Mammary epithelial cell (primary cell): ENCODE measurements at regions not wholly inside any gene's neighbourhood (a gene's known extent, or its start where the extent isn't known, plus 50 kb on each side); places are given as distances from the start of the nearest gene placed in this dataset.

Experiments
- CTCF ChIP-seq, 2 donors: IDR thresholded peaks in 1 of 2; conservative IDR thresholded peaks in 1 of 2; 2 replicates each; pipeline ENCODE4 v1.5.1; 2011 to 2012; ENCODE audit warnings: inconsistent platforms in 2 of 2, low read length in 2 of 2, mild to moderate bottlenecking in 2 of 2, control low read depth in 1 of 2, low read depth in 1 of 2; ENCODE audit not compliant: insufficient read depth in 1 of 2; ENCODE audit errors: extremely low read depth in 1 of 2
- EZH2 ChIP-seq: IDR thresholded peaks from 2 replicates; pipeline ENCODE4 v1.6.1; 2012; ENCODE audit warnings: low read length, inconsistent platforms, borderline replicate concordance

- TF ChIP-seq CTCF (conservative IDR thresholded peaks at IDR 0.05 in 1 of 2, IDR thresholded peaks at IDR 0.05 in 1 of 2; ENCODE audit: extremely low read depth in 1 of 2, insufficient read depth in 1 of 2, low read depth in 1 of 2, low read length in 2 of 2) (no peak), EZH2 (no peak)
These were observed 832.9 kb upstream of the FBXO33 start for GRCh38 chr14:40265096-40265495.
